ENCODE measurements at regions not wholly inside any gene's neighbourhood (a gene's known extent, or its start where the extent isn't known, plus 50 kb on each side); places are given as distances from the start of the nearest gene placed in this dataset.
"Not testable (repeated sequence)": the region's sequence is repeated elsewhere in the genome, so short reads cannot be mapped to it uniquely, and the experiment has no call there.

GRCh38 chr4:58303456-58303855, 1193.3 kb upstream of the IGFBP7 start:
- H3K36me3 Mint-ChIP-seq (ENCODE audit: low read depth): no peaks in the 10 kb centered on the region
- H3K27ac Mint-ChIP-seq: no peak overlapping the region
- TF ChIP-seq, protein P1, sequence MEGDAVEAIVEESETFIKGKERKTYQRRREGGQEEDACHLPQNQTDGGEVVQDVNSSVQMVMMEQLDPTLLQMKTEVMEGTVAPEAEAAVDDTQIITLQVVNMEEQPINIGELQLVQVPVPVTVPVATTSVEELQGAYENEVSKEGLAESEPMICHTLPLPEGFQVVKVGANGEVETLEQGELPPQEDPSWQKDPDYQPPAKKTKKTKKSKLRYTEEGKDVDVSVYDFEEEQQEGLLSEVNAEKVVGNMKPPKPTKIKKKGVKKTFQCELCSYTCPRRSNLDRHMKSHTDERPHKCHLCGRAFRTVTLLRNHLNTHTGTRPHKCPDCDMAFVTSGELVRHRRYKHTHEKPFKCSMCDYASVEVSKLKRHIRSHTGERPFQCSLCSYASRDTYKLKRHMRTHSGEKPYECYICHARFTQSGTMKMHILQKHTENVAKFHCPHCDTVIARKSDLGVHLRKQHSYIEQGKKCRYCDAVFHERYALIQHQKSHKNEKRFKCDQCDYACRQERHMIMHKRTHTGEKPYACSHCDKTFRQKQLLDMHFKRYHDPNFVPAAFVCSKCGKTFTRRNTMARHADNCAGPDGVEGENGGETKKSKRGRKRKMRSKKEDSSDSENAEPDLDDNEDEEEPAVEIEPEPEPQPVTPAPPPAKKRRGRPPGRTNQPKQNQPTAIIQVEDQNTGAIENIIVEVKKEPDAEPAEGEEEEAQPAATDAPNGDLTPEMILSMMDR (IDR thresholded peaks at IDR 0.05): no peak
- no peak overlapping the region for H3K4me3 Mint-ChIP-seq
- H3K4me1 Mint-ChIP-seq: peaks cover 6% of the 10 kb centered on the region
- H3K27me3 Mint-ChIP-seq (ENCODE audit: low read depth, poor library complexity): no peaks in the 10 kb centered on the region
- no peaks in the 10 kb centered on the region for H3K9me3 Mint-ChIP-seq
- no peak for DNase-seq

- Mint-ChIP-seq H3K27me3 (ENCODE audit: low read depth, poor library complexity) (no peaks in the 10 kb centered on the region), H3K4me3 (no peak overlapping the region), H3K36me3 (ENCODE audit: low read depth) (no peaks in the 10 kb centered on the region), H3K27ac (no peak overlapping the region), H3K9me3 (no peaks in the 10 kb centered on the region), H3K4me1 (peaks cover 6% of the 10 kb centered on the region)
- DNase-seq: no peak
- TF ChIP-seq, protein P1 (IDR thresholded peaks at IDR 0.05): no peak
Measured at GRCh38 chr4:58301376-58301999, 1191.3 kb upstream of the IGFBP7 start.

DNA sequence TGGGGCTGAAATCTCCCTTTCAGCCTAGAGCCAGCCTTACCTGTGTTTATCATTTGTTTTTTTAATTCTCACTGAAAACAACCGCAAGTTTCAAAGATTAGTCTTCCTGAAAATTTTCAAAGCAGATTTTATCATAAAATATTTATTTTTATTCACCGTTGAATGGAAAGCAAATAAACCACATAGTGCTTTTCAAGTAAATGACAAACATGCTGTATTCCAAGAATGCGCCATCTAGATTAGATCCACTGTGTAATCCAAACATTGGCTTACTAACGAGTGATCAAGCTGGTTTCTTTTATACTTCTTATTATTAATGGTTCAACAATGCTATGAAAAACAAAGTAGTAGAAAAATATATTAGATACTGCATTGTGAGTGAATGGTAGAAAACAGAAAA, 1176.2 kb upstream of the IGFBP7 start:
- Mint-ChIP-seq H3K27me3 (ENCODE audit: low read depth, poor library complexity) (peaks cover 4% of the 10 kb centered on the region), H3K36me3 (ENCODE audit: low read depth) (no peaks in the 10 kb centered on the region), H3K9me3 (peaks cover 15% of the 10 kb centered on the region), H3K4me3 (no peak overlapping the region), H3K27ac (no peak overlapping the region), H3K4me1 (no peaks in the 10 kb centered on the region)
- TF ChIP-seq, protein P1 (IDR thresholded peaks at IDR 0.05): no peak
- no peak for DNase-seq

- DNase-seq; H3K36me3 Mint-ChIP-seq (ENCODE audit: low read depth); H3K4me3 Mint-ChIP-seq; H3K4me1 Mint-ChIP-seq; H3K9me3 Mint-ChIP-seq; H3K27me3 Mint-ChIP-seq (ENCODE audit: low read depth, poor library complexity); H3K27ac Mint-ChIP-seq: not testable (repeated sequence)
Measured at GRCh38 chr4:58280928-58281327, 1170.7 kb upstream of the IGFBP7 start.

- no peak for DNase-seq
- no peak overlapping the region for H3K4me3 Mint-ChIP-seq
- peaks cover 6% of the 10 kb centered on the region for H3K9me3 Mint-ChIP-seq
- no peak overlapping the region for H3K27ac Mint-ChIP-seq
- no peaks in the 10 kb centered on the region for H3K36me3 Mint-ChIP-seq (ENCODE audit: low read depth)
- TF ChIP-seq, protein P1 (IDR thresholded peaks at IDR 0.05): no peak
- no peaks in the 10 kb centered on the region for H3K27me3 Mint-ChIP-seq (ENCODE audit: low read depth, poor library complexity)
- no peaks in the 10 kb centered on the region for H3K4me1 Mint-ChIP-seq
Measured at GRCh38 chr4:58275856-58276255, 1165.7 kb upstream of the IGFBP7 start.

DNA sequence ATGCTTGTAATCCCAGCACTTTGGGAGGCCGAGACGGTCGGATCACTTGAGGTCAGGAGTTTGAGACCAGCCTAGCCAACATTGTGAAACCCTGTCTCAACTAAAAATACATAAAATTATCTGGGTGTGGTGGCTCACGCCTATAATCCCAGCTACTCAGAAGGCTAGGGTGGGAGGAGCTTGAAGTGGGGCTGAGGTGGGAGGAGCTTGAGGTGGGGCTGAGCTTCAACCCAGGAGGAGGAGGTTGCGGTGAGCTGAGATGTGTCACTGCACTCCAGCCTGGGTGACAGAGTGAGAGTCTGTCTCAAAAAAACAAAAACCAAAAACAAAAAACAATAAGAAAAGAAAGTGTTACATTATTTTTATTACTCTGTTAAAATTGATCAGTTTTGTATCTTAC, 1164.4 kb upstream of the IGFBP7 start:
- Mint-ChIP-seq H3K27me3 (ENCODE audit: low read depth, poor library complexity) (no peaks in the 10 kb centered on the region), H3K27ac (no peak overlapping the region), H3K36me3 (ENCODE audit: low read depth) (no peaks in the 10 kb centered on the region), H3K9me3 (peaks cover 13% of the 10 kb centered on the region), H3K4me1 (no peaks in the 10 kb centered on the region), H3K4me3 (no peak overlapping the region)
- no peak for DNase-seq
- TF ChIP-seq, protein P1 (IDR thresholded peaks at IDR 0.05): no peak
